T47D (cell line): ENCODE measurements at regions not wholly inside any gene's neighbourhood (a gene's known extent, or its start where the extent isn't known, plus 50 kb on each side); places are given as distances from the start of the nearest gene placed in this dataset.
"Not testable (repeated sequence)": the region's sequence is repeated elsewhere in the genome, so short reads cannot be mapped to it uniquely, and the experiment has no call there.

Source experiments
- DNase-seq, 2 experiments: peaks; one replicate each; pipeline versions ENCODE4 v3.0.0 to v3.0.0-alpha.2; 2011 to 2012; ENCODE audit warnings: low read depth in 1 of 2, low spot score in 1 of 2
- JUND ChIP-seq: IDR thresholded peaks from 2 replicates; pipeline ENCODE4 v1.6.1; 2012; ENCODE audit warnings: low read depth
- in situ Hi-C: cut with HindIII; loops from 2 replicates; pipeline ENCODE4 v1.10.0; 2016; ENCODE audit warnings: low sequenced_read_pairs, low pct_unique_long_range_greater_than_20kb

DNA sequence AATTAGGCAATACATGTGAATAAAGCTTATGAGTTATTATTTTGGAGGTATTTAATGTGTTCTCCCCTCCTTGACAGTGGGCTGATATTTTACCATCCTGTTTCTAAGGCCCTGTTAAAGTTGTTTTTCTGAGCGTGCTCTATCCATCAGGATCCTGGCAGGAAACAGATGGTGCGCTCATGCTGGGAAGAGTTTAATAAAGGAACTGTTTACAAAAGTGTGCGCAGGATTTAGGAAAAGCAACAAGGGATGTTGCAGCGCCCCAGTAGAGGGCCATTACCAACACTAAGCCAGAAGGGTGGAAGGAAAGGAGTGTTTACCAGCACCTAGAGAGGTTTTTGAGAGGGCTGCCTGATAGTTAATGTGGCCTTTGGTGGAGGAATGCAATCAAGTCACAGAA lies 374.5 kb downstream of the KCNRG start:
- in situ Hi-C loops: no loop called here
- TF ChIP-seq JUND: no peak
- DNase-seq: no peak

DNA sequence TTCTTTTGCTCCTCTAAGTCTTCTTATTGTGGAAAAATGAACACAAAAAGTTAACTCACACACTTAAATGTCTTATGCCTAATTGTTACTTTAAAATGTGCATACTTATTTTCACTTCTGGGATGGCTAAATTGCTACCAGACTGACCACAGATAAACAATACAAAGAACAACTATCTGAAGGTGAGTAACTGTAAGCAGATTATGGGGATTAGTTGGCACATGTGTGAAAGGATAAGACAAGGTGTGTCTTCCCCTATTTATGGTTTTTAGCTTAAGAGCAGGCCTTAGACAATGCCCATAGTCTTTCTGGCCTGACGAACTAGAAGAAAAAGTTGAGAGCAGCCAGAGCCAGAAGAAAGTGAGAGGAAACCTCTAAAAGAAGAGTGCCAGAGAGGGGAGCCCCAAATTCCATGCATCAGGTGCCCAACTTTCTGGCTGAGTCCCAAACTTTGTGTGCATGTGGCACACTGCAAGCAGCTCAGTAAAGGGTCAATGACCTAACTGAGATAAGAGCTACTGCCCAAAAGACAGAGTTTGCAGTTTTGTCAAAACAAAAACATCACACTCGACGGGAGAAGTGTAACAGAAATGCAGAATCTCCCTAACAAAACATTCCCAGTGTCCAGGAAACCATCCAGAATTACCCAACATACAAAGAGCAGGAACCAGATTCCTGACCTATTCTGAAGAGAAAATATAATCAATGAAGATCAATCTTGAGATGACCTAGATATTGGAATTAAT lies 375.4 kb downstream of the KCNRG start:
- no peak for DNase-seq

DNA sequence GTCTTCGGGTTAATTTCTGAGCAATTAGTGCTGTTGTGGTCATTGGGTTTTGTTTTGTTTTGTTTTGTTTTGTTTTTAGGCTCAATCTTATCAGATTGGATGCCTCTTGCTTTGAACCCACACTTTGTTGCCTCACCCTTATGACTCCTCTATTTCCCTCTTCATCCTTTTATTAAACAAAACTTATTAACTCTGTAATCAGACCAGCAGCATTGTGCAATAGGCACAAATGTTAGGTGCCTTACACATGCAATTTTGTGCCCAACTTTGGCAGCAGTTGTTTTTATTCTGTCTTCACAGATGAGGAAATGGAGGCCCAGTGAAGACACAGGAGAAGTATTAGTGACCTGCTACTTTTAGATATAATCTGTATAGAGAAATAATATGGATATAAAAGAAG lies 377.7 kb downstream of the KCNRG start:
- DNase-seq: no peak
- in situ Hi-C loops: no loop called here
- no peak for TF ChIP-seq JUND

More for the DNA sequence above, 375.4 kb downstream of the KCNRG start:
- no peak for TF ChIP-seq JUND
- in situ Hi-C loops: no loop called here

DNA sequence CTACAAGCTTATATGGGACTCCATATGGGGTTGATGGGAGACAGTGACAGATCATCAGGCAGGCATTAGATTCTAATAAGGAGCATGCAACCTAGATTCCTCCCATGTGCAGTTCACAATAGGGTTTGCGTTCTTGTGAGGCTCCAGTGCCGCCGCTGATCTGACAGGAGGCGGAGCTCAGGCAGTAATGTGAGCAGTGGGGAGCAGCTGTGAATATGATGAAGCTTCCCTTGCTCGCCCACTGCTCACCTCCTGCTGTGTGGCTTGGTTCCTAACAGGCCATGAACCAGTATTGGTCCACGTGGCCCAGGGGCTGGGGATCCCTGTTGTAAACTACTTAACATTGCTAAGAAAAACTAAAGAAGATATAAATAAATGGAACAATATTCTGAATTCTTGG lies 378.4 kb downstream of the KCNRG start:
- no peak for DNase-seq
- in situ Hi-C loops: no loop called here
- no peak for TF ChIP-seq JUND

DNA sequence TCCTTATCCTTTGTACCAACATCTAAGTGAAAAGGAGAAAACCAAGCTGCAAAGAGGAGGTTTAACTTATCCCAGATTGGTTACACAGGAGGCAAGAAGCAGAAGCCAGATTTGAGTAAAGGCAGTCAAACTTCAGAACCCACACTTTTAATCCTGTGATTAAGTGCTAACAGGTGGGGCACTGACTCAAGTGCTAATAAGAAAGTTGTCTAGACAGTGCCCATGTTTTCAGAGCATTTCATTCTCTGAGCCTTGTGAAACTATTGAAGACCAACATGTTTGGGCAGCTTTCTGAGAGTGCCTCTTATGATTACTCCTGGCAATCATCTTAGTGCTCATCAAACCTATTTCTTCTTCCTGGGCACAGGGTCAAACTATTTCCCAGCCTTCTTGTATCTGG lies 380.8 kb downstream of the KCNRG start:
- TF ChIP-seq JUND: no peak
- DNase-seq: no peak

DNA sequence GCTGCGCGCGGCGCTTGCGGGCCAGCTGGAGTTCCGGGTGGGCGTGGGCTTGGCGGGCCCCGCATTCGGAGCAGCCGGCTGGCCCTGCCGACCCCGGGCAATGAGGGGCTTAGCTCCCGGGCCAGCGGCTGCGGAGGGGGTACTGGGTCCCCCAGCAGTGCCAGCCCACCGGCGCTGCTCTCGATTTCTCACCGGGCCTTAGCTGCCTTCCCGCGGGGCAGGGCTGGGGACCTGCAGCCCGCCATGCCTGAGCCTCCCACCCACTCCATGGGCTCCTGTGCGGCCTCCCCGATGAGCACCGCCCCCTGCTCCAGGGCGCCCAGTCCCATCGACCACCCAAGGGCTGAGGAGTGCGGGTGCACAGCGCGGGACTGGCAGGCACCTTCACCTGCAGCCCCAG lies 381.4 kb downstream of the KCNRG start:
- in situ Hi-C loops, DNase-seq: not testable (repeated sequence)

More for the DNA sequence above, 380.8 kb downstream of the KCNRG start:
- in situ Hi-C loops: no loop called here

DNA sequence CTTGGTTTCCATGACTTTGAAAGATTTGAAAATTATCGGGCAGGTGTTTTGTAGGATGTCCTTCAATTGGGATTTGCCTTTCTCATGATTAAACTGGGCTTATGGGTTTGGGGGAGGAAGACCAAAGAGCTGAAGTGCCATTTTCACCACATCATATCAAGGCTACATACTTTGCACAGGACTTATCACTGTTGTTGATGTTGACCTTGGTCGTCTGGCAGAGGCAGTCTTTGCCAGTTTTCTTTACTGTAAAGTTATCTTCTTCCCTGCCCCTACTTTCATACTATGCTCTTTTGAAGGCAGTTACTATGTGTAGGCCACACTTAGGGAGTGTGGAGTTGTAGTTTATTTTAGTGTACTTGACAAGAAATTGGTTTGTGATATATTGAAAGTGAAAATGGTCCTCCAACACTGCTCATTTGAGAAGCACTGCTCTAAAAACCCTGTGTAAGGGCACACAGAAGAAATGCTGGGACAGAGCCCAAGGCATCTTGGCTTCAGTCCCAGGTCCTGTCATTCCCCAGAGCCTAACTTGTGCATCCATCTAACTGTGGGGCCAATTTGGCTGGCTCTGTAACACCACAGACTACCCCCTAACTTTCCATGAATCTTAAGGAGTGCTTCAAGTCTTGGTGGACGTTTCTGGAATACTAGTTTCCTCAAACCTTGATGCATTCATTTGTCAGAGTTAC lies 384.9 kb downstream of the KCNRG start:
- no peak for TF ChIP-seq JUND
- no peak for DNase-seq
- in situ Hi-C loops: no loop called here

DNA sequence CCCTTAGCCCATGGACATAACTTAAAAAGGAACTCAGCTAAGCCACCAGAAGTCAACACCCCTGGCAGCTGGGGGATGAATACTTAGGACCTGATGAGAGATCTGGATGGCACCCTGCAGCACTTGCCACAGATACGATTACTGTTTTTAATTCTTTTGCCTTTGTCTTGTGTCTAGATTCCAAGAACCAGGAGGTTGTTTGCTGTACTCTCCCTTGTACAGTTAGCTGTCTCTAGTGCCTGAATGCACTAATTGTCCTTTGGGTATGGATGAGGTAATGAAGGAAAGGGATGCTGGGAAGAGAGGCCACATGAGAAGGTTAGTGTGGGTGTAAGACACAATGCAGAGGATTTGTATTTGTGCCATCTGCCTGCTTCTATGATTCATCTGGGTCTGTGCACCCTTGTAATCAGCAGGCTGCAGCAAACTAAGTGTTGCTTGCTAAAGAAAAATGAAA lies 385.8 kb downstream of the KCNRG start:
- no peak for TF ChIP-seq JUND
- in situ Hi-C loops: no loop called here
- DNase-seq: no peak

DNA sequence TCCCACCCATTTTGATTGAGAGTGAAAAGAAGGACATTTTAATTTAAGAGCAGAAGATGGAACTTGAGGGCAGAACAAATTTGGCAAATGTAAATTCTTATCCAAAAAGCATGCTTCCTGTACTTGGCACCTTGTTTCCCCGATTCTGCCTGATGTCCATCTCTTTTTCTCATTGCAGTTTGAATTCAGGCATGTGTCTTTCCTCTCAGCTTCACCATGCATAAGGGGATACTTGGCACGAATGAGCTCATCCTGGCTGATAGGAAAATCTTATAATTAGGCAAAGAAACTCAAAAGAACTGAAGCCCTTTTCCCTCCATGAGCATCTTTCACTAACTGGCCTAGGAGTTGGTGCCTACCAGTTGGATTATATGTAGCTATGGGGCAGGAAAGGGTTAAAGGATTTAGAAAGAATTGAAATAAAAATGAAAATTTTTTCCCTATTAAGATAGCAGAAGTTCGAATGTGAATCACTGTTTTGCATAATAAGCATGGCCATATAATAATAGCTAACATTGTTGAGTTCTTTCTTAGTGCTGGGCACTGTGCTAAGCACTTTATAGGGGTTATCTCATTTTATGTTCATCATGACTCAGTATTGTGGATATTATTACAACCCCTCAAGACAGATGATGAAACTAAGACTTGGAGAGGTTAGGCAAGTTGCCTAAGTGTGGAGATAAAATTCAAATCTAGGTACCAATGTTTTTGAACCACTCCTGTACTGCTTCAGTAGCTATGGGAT lies 386.6 kb downstream of the KCNRG start:
- in situ Hi-C loops: no loop called here
- no peak for DNase-seq
- TF ChIP-seq JUND: no peak

DNA sequence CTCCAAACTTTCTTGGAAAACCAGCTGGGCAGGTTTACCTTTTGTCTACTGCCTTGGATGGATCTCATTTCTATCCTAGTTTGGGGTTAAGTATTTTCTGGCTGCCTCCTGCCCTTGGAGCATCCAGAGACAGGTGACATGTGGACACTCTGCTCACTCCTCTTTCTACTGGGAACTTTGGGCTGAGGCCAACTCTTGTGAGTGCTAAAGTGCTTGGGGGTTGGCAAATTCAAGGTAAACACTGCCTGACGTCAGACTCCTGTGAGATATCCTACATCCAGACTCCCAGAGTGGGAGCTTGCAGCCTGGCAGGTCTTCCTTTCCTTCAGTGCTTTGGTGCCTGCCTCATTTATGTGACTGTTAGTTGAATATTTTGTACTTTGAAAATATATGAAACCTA lies 388.1 kb downstream of the KCNRG start:
- in situ Hi-C loops: no loop called here
- peak in 1 of 2 experiments; percentile 41 for DNase-seq
- no peak for TF ChIP-seq JUND

DNA sequence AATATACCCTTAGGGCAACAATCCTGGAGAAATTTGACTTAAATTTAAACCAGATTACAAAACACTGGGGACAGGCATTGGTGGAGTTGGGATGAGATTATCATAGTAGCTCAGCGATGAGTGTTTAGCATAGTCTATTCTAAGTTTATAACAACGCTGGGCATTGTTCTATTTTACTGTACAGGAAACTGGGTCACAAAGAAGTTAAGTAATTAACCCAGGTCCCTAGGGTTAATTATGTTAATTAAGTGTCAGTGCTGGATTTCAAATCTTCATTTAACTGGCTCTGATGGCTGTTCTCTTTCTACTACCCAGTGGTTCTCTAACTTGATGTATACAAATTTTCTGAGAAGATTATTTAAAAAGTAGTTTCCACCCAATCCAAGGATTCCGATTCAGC lies 388.9 kb downstream of the KCNRG start:
- no peak for DNase-seq
- in situ Hi-C loops: no loop called here
- TF ChIP-seq JUND: no peak

DNA sequence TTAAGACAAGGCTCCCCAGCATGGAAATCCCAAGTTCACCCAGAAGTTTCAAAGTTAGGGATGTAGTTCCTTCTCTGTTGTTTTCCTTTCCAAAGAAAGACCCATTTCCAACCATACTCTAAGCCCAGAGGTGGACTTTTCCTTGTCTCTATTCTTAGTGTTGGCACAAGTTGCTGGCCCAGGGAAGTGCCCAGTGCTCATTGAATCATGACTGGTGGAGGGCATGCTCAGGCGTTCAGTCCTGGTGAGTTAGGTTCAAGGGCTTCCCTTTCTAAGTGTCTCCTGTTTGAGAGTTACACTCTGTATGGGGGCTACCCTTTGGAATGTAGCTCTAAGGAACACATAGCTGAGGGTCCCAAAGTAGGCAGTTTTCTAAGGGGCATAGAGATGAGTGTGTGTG lies 389.5 kb downstream of the KCNRG start:
- DNase-seq: no peak
- no peak for TF ChIP-seq JUND
- in situ Hi-C loops: no loop called here

DNA sequence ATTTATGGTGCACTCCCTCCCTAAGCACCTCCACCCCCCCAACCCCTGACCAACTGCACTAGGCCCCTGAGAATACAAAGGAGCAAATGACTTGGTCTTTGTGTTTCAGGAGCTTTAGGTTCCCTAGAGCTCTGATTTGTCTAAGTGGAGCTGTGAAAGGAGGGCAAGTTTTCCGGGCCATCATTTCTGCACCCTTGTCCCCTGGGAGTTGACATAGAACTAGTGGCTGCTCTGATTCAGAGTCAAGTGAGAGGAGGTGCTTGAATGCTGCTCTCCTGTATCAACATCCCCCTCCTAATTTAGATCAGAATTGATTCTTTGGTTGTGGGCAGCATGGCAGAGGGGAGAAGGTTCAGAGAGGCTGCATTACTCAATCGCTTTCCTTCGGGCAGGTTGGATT lies 391.6 kb downstream of the KCNRG start:
- in situ Hi-C loops: no loop called here
- no peak for TF ChIP-seq JUND
- DNase-seq: no peak
